IMR-90 (cell line): ENCODE measurements at regions not wholly inside any gene's neighbourhood (a gene's known extent, or its start where the extent isn't known, plus 50 kb on each side); places are given as distances from the start of the nearest gene placed in this dataset.

Source experiments
- ATAC-seq: fragments of 200-7000 bp; cut with Tn5 transposase; 2 replicates; pipeline ENCODE4 v1.9.1; 2020; ENCODE audit warnings: low read depth, mild to moderate bottlenecking, moderate library complexity
- BruUV-seq: library from RNA; stranded (reverse); fragments of 400-500 nt; replicated peaks from 2 replicates; lab custom pipeline; 2021; lab: Mats Ljungman, UMichigan
- CTCF ChIA-PET: fragments of 300-600 bp; formaldehyde crosslinking; extraction: SDS; loops from one replicate; lab custom pipeline; 2021; ENCODE audit warnings: antibody characterized with exemption; lab: Yijun Ruan, JAX
- POLR2A ChIA-PET: fragments of 300-600 bp; sonication (Branson Sonifier 250); formaldehyde crosslinking; loops from one replicate; lab custom pipeline; 2022; ENCODE audit warnings: antibody characterized with exemption; ENCODE audit not compliant: unreplicated experiment; lab: Charles Lee
- DNase-seq: peaks from one replicate; pipeline ENCODE4 v3.0.0; 2013
- H2AFZ ChIP-seq: replicated peaks from 2 replicates; pipeline ENCODE3; 2013; ENCODE audit warnings: low read length, mild to moderate bottlenecking; ENCODE audit not compliant: poor library complexity
- H2AK5ac ChIP-seq: 2 replicates; pipeline ENCODE4 v1.6.1; 2013; ENCODE audit warnings: low read depth, low read length, inconsistent platforms
- H2AK9ac ChIP-seq: replicated peaks from 2 replicates; pipeline ENCODE3; 2013; ENCODE audit warnings: mild to moderate bottlenecking, low read depth, low read length, moderate library complexity; ENCODE audit not compliant: poor library complexity
- H2BK120ac ChIP-seq: 2 replicates; pipeline ENCODE4 v1.6.1; 2013; ENCODE audit warnings: low read depth, low read length, inconsistent platforms
- H2BK15ac ChIP-seq: 3 replicates; pipeline ENCODE4 v1.6.1; 2013; ENCODE audit warnings: low read depth, low read length, inconsistent platforms
- H2BK20ac ChIP-seq: 2 replicates; pipeline ENCODE4 v1.6.1; 2013; ENCODE audit warnings: low read depth, mild to moderate bottlenecking, inconsistent platforms, low read length, moderate library complexity
- H2BK5ac ChIP-seq: 2 replicates; pipeline ENCODE4 v1.6.1; 2013; ENCODE audit warnings: mild to moderate bottlenecking, low read depth, low read length, inconsistent platforms; ENCODE audit not compliant: poor library complexity, severe bottlenecking
- H3K14ac ChIP-seq: replicated peaks from 2 replicates; pipeline ENCODE4 v1.6.1; 2013; ENCODE audit warnings: low read depth, low read length, inconsistent platforms
- H3K18ac ChIP-seq: 2 replicates; pipeline ENCODE4 v1.6.1; 2013; ENCODE audit warnings: low read depth, low read length, control low read depth
- H3K23ac ChIP-seq: 2 replicates; pipeline ENCODE4 v1.6.1; 2013; ENCODE audit warnings: low read depth, low read length, inconsistent platforms
- H3K27ac ChIP-seq: 2 replicates; pipeline ENCODE4 v1.5.1; 2013; ENCODE audit warnings: mild to moderate bottlenecking, control low read depth, low read length; ENCODE audit not compliant: insufficient read depth
- H3K27me3 ChIP-seq: 2 replicates; pipeline ENCODE4 v1.6.1; 2013; ENCODE audit warnings: low read length; ENCODE audit not compliant: control insufficient read depth, insufficient read depth
- H3K36me3 ChIP-seq: 2 replicates; pipeline ENCODE4 v1.6.1; 2013; ENCODE audit warnings: low read length, mixed read lengths; ENCODE audit not compliant: control insufficient read depth, insufficient read depth
- H3K4ac ChIP-seq: 2 replicates; pipeline ENCODE4 v1.6.1; 2013; ENCODE audit warnings: low read depth, low read length, inconsistent platforms
- H3K4me1 ChIP-seq: 2 replicates; pipeline ENCODE4 v1.6.1; 2013; ENCODE audit warnings: low read length, mixed read lengths; ENCODE audit not compliant: control insufficient read depth, insufficient read depth
- H3K4me2 ChIP-seq: 2 replicates; pipeline ENCODE4 v1.6.1; 2013; ENCODE audit warnings: low read depth, mild to moderate bottlenecking, control low read depth, low read length, moderate library complexity
- H3K4me3 ChIP-seq: 2 replicates; pipeline ENCODE4 v1.5.1; 2013; ENCODE audit warnings: low read depth, mild to moderate bottlenecking, control low read depth, low read length, moderate library complexity; ENCODE audit not compliant: insufficient read depth
- H3K56ac ChIP-seq: 2 replicates; pipeline ENCODE4 v1.6.1; 2013; ENCODE audit warnings: low read length, inconsistent platforms; ENCODE audit not compliant: insufficient read depth; ENCODE audit errors: extremely low read depth
- H3K79me1 ChIP-seq, 2 experiments: 2 replicates each; pipeline ENCODE4 v1.6.1; 2013; ENCODE audit warnings: low read length in 2 of 2, inconsistent platforms in 1 of 2, low read depth in 1 of 2
- H3K9ac ChIP-seq: 2 replicates; pipeline ENCODE4 v1.6.1; 2013; ENCODE audit warnings: low read depth, low read length, control low read depth
- H3K9me1 ChIP-seq: 2 replicates; pipeline ENCODE4 v1.6.1; 2013; ENCODE audit warnings: low read length, inconsistent platforms; ENCODE audit not compliant: insufficient read depth
- H3K9me3 ChIP-seq: 2 replicates; pipeline ENCODE4 v1.6.1; 2013; ENCODE audit warnings: low read length; ENCODE audit not compliant: control insufficient read depth, insufficient read depth
- H4K20me1 ChIP-seq: 2 replicates; pipeline ENCODE4 v1.6.1; 2013; ENCODE audit warnings: low read length, inconsistent platforms; ENCODE audit not compliant: insufficient read depth
- H4K5ac ChIP-seq: 2 replicates; pipeline ENCODE4 v1.6.1; 2013; ENCODE audit warnings: mild to moderate bottlenecking, low read depth, low read length, control low read depth
- H4K8ac ChIP-seq, 2 experiments: 2 replicates each; pipeline ENCODE4 v1.6.1; 2013; ENCODE audit warnings: low read depth in 2 of 2, low read length in 2 of 2, control low read depth in 1 of 2, inconsistent platforms in 1 of 2
- H4K91ac ChIP-seq: 2 replicates; pipeline ENCODE4 v1.6.1; 2013; ENCODE audit warnings: low read depth, low read length, inconsistent platforms; ENCODE audit not compliant: insufficient read depth
- BHLHE40 ChIP-seq: fragments of 150-350 bp; IDR thresholded peaks from 2 replicates; pipeline ENCODE4 v1.6.1; 2016; ENCODE audit warnings: mild to moderate bottlenecking, low read depth, low read length
- CEBPB ChIP-seq: IDR thresholded peaks from 2 replicates; pipeline ENCODE4 v1.6.1; 2012; ENCODE audit warnings: low read depth, low read length, improper control_type of control experiment
- CHD1 ChIP-seq: IDR thresholded peaks from 2 replicates; pipeline ENCODE4 v1.6.1; 2012; ENCODE audit warnings: low read depth, low read length, improper control_type of control experiment
- FOS ChIP-seq: fragments of 150-350 bp; IDR thresholded peaks from 2 replicates; pipeline ENCODE4 v1.6.1; 2016; ENCODE audit warnings: low read depth, low read length
- MAFK ChIP-seq: IDR thresholded peaks from 2 replicates; pipeline ENCODE4 v1.6.1; 2012; ENCODE audit warnings: low read depth, low read length, improper control_type of control experiment
- MAZ ChIP-seq: IDR thresholded peaks from 2 replicates; pipeline ENCODE4 v1.6.1; 2012; ENCODE audit warnings: low read depth, mild to moderate bottlenecking, low read length, improper control_type of control experiment, moderate library complexity, borderline replicate concordance
- MXI1 ChIP-seq: IDR thresholded peaks from 2 replicates; pipeline ENCODE4 v1.6.1; 2012; ENCODE audit warnings: low read depth, mild to moderate bottlenecking, low read length, moderate library complexity, borderline replicate concordance
- NFE2L2 ChIP-seq: fragments of 150-350 bp; IDR thresholded peaks from 2 replicates; pipeline ENCODE4 v1.6.1; 2016; ENCODE audit warnings: low read depth, mild to moderate bottlenecking, low read length
- POLR2A ChIP-seq: IDR thresholded peaks from 2 replicates; pipeline ENCODE4 v1.6.1; 2012; ENCODE audit warnings: mild to moderate bottlenecking, low read depth, low read length
- RAD21 ChIP-seq: IDR thresholded peaks from 2 replicates; pipeline ENCODE4 v1.6.1; 2012; ENCODE audit warnings: low read length, improper control_type of control experiment
- RCOR1 ChIP-seq: IDR thresholded peaks from 2 replicates; pipeline ENCODE4 v1.6.1; 2012; ENCODE audit warnings: mild to moderate bottlenecking, low read length, improper control_type of control experiment; ENCODE audit not compliant: insufficient replicate concordance
- RFX5 ChIP-seq: IDR thresholded peaks from 2 replicates; pipeline ENCODE4 v1.8.0; 2012; ENCODE audit warnings: low read depth, mild to moderate bottlenecking, low read length, moderate library complexity
- SMC3 ChIP-seq: fragments of 150-350 bp; IDR thresholded peaks from 2 replicates; pipeline ENCODE4 v1.6.1; 2016; ENCODE audit warnings: low read depth, mild to moderate bottlenecking, antibody characterized with exemption, low read length, moderate library complexity
- WGBS, 2 experiments: methylation state at CpG; one replicate each; pipeline versions ENCODE4 v1.1.5 to v1.1.7; 2013; ENCODE audit warnings: missing lambda C conversion rate in 2 of 2; ENCODE audit not compliant: insufficient read length in 1 of 2; ENCODE audit errors: extremely low coverage in 2 of 2; 5-methylcytosine and 5-hydroxymethylcytosine counted together
- dilution Hi-C: fragments of 300-500 bp; cut with HindIII; formaldehyde crosslinking; loops from one replicate; pipeline ENCODE4 v1.14.3; 2018; ENCODE audit warnings: low sequenced_read_pairs; ENCODE audit not compliant: unreplicated experiment
- in situ Hi-C: fragments of 300-500 bp; cut with MboI; formaldehyde crosslinking; loops from 3 replicates; pipeline ENCODE4 v1.14.3; 2019; ENCODE audit warnings: low sequenced_read_pairs, inconsistent platforms, mixed read lengths
- intact Hi-C: fragments of 100-400 bp; cut with micrococcal nuclease; formaldehyde crosslinking; loops from 2 replicates; pipeline ENCODE4 v1.10.0; 2022
- TF ChIP-seq, protein P1 (sequence below): fragments of 150-350 bp; IDR thresholded peaks from 2 replicates; pipeline ENCODE4 v1.6.1; 2017; ENCODE audit warnings: mild to moderate bottlenecking, antibody characterized with exemption, low read length, low read depth
- TF ChIP-seq, protein P2 (sequence below): fragments of 150-350 bp; IDR thresholded peaks from 2 replicates; pipeline ENCODE4 v1.6.1; 2016; ENCODE audit warnings: low read depth, mild to moderate bottlenecking, low read length, moderate library complexity, borderline replicate concordance

DNA sequence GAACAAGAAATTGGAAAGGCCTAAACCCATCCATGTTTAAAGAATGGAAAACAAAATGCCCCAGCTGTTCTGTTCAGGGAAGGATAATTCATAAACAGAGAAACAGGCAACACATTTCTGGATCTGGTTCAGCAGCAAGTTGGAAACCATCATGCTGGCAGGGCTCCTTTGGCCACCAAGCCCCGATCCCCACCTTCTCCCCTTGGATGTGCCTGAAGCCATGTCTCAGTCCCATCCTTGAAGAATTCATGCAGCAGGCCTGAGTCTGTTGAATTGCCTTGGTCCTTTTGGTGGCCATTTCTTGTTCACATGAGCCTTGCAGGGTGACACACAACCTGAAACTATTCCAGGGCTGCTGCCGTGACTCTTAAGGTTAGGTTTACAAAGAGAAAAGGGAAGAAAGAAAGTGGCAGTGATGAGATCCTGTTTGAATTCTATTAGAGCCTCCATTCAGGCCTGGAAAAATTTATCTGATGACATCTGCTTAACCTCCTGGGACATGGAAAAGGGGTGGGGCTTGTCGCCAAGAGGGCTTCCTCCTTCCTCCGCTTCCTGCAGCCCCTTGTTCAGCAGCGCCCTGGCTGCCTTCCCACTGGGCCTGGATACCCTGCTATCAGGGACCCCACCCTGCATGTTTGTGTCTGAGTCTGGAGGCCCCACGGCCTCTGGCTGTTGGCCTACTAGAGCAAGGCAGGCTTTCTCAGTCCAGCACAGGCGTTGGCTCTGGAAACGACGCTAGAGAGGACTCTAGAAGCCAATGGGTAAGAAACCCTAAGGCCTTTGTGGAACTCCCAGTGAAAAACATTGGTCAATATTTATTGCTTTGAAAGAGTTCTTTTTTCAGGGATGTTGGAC lies 341.9 kb downstream of the C12orf75 start:
- H4K20me1 ChIP-seq, result no peaks in the 10 kb centered on the region
- H2BK5ac ChIP-seq, result peak overlapping the region; percentile 15
- peak overlapping the region; percentile 80 for H3K4ac ChIP-seq
- dilution Hi-C loops (no loop called here), in situ Hi-C loops (no loop called here), intact Hi-C loops (no loop called here)
- DNase-seq, result no peak
- H3K27me3 ChIP-seq, result no peaks in the 10 kb centered on the region
- no peak overlapping the region for H3K4me3 ChIP-seq
- H3K56ac ChIP-seq, result no peak overlapping the region; the same call in 1 of the 2 replicates
- H4K5ac ChIP-seq, result peak overlapping the region; percentile 65
- peak overlapping the region; percentile 69 for H2BK120ac ChIP-seq
- H3K9me3 ChIP-seq, result no peaks in the 10 kb centered on the region
- H4K8ac ChIP-seq, result peak overlapping the region; percentile 35 to 65; a peak in 2 of 4 replicates
- H2AFZ ChIP-seq, result peak overlapping the region; percentile 59
- BruUV-seq, result no TSS peak
- H3K9ac ChIP-seq, result no peak overlapping the region; the same call in 1 of the 2 replicates
- H3K9me1 ChIP-seq, result peaks cover 8% of the 10 kb centered on the region; the same call in 1 of the 2 replicates
- no peaks in the 10 kb centered on the region for H3K36me3 ChIP-seq
- H3K18ac ChIP-seq, result peak overlapping the region; percentile 91
- H2BK20ac ChIP-seq, result peak overlapping the region; percentile 4; the same call in 1 of the 2 replicates
- ChIA-PET POLR2A (no interaction called here), CTCF (interaction anchor here (0.7 kb wide), 1 partner anchor 61 kb away, joined by 3 read pairs; no protein-coding TSS in a partner anchor)
- peaks cover 22% of the 10 kb centered on the region for H3K4me1 ChIP-seq
- no peaks in the 10 kb centered on the region for H3K79me1 ChIP-seq
- peak overlapping the region; percentile 10; the same call in 1 of the 3 replicates for H2BK15ac ChIP-seq
- no peak overlapping the region for H2AK9ac ChIP-seq
- H2AK5ac ChIP-seq, result peak overlapping the region; percentile 48; the same call in 1 of the 2 replicates
- peak; percentile 40 for ATAC-seq
- H3K4me2 ChIP-seq, result no peak overlapping the region
- H3K23ac ChIP-seq, result peak overlapping the region; percentile 7
- peak overlapping the region; percentile 75 for H4K91ac ChIP-seq
- peak overlapping the region; percentile 65; the same call in 1 of the 2 replicates for H3K27ac ChIP-seq
- 40% methylated on average over 1 of the region's 9 CpGs; no CpG with 5 or more reads in 1 of the 2 experiments for WGBS, 2 experiments
- H3K14ac ChIP-seq, result peak overlapping the region; percentile 52; the same call in 1 of the 2 replicates
- TF ChIP-seq RAD21 (no peak), POLR2A (no peak), CEBPB (no peak), MXI1 (no peak), MAFK (no peak), CHD1 (no peak), RCOR1 (no peak), FOS (no peak), MAZ (no peak), RFX5 (no peak), NFE2L2 (no peak), SMC3 (no peak), BHLHE40 (no peak)
- TF ChIP-seq, protein P1, sequence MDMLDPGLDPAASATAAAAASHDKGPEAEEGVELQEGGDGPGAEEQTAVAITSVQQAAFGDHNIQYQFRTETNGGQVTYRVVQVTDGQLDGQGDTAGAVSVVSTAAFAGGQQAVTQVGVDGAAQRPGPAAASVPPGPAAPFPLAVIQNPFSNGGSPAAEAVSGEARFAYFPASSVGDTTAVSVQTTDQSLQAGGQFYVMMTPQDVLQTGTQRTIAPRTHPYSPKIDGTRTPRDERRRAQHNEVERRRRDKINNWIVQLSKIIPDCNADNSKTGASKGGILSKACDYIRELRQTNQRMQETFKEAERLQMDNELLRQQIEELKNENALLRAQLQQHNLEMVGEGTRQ, result no peak
- TF ChIP-seq, protein P2, sequence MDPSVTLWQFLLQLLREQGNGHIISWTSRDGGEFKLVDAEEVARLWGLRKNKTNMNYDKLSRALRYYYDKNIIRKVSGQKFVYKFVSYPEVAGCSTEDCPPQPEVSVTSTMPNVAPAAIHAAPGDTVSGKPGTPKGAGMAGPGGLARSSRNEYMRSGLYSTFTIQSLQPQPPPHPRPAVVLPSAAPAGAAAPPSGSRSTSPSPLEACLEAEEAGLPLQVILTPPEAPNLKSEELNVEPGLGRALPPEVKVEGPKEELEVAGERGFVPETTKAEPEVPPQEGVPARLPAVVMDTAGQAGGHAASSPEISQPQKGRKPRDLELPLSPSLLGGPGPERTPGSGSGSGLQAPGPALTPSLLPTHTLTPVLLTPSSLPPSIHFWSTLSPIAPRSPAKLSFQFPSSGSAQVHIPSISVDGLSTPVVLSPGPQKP, result no peak
